ENCODE measurements at regions not wholly inside any gene's neighbourhood (a gene's known extent, or its start where the extent isn't known, plus 50 kb on each side); places are given as distances from the start of the nearest gene placed in this dataset.

DNA sequence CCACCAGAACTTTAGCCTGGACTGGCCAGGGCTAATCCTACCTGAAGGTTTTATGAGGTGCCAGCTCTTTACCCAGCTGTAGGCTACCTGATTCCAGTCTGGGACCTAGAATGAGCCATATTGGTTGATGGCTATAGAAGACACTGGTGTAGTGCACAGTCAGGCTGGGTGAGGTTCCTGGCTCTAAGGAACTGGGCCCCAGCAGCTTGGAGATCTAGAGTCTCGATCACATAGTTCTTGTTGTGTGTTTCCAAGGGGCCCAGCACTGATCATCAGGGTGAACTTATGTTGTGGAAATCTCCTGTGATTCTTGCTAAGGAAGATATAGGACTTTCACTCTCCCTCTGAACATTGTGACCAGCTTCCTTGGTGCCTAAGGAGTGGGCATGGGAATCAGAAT, 236.3 kb downstream of the ZNF536 start:
- H3K4me3 Mint-ChIP-seq: no peak overlapping the region
- no peaks in the 10 kb centered on the region for H3K4me1 Mint-ChIP-seq
- H3K4me3 ChIP-seq: no peak overlapping the region
- no peak overlapping the region for H2AFZ ChIP-seq (replicated peaks)
- no peaks in the 10 kb centered on the region for H4K20me1 ChIP-seq (ENCODE audit: low read depth)
- no peaks in the 10 kb centered on the region for H3K9me3 Mint-ChIP-seq
- TF ChIP-seq EZH2phosphoT487 (IDR thresholded peaks at IDR 0.05) (no peak), EZH2 (IDR thresholded peaks at IDR 0.05) (no peak)
- TF ChIP-seq, protein P1, sequence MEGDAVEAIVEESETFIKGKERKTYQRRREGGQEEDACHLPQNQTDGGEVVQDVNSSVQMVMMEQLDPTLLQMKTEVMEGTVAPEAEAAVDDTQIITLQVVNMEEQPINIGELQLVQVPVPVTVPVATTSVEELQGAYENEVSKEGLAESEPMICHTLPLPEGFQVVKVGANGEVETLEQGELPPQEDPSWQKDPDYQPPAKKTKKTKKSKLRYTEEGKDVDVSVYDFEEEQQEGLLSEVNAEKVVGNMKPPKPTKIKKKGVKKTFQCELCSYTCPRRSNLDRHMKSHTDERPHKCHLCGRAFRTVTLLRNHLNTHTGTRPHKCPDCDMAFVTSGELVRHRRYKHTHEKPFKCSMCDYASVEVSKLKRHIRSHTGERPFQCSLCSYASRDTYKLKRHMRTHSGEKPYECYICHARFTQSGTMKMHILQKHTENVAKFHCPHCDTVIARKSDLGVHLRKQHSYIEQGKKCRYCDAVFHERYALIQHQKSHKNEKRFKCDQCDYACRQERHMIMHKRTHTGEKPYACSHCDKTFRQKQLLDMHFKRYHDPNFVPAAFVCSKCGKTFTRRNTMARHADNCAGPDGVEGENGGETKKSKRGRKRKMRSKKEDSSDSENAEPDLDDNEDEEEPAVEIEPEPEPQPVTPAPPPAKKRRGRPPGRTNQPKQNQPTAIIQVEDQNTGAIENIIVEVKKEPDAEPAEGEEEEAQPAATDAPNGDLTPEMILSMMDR (IDR thresholded peaks at IDR 0.05): no peak
- H3K4me1 ChIP-seq: no peaks in the 10 kb centered on the region
- no peak overlapping the region for H3K27ac Mint-ChIP-seq
- H3K36me3 ChIP-seq: no peaks in the 10 kb centered on the region
- H3K27me3 Mint-ChIP-seq (ENCODE audit: insufficient read depth, low read depth): no peaks in the 10 kb centered on the region
- no peak overlapping the region for H3K27ac ChIP-seq
- H3F3A ChIP-seq (ENCODE audit: low read depth): no peaks in the 10 kb centered on the region
- no peak for DNase-seq (ENCODE audit: low spot score)
- no peaks in the 10 kb centered on the region for H3K27me3 ChIP-seq
- no peaks in the 10 kb centered on the region for H3K9me3 ChIP-seq (ENCODE audit: low read depth)
- no peaks in the 10 kb centered on the region for H3K79me2 ChIP-seq (ENCODE audit: low read depth)
- no peak overlapping the region for H3K4me2 ChIP-seq
- H3K9ac ChIP-seq: no peak overlapping the region
- no peaks in the 10 kb centered on the region for H3K36me3 Mint-ChIP-seq

All from neural progenitor cell (in vitro differentiated cells).